ENCODE measurements at regions not wholly inside any gene's neighbourhood (a gene's known extent, or its start where the extent isn't known, plus 50 kb on each side); places are given as distances from the start of the nearest gene placed in this dataset.
"Not testable (repeated sequence)": the region's sequence is repeated elsewhere in the genome, so short reads cannot be mapped to it uniquely, and the experiment has no call there.

DNA sequence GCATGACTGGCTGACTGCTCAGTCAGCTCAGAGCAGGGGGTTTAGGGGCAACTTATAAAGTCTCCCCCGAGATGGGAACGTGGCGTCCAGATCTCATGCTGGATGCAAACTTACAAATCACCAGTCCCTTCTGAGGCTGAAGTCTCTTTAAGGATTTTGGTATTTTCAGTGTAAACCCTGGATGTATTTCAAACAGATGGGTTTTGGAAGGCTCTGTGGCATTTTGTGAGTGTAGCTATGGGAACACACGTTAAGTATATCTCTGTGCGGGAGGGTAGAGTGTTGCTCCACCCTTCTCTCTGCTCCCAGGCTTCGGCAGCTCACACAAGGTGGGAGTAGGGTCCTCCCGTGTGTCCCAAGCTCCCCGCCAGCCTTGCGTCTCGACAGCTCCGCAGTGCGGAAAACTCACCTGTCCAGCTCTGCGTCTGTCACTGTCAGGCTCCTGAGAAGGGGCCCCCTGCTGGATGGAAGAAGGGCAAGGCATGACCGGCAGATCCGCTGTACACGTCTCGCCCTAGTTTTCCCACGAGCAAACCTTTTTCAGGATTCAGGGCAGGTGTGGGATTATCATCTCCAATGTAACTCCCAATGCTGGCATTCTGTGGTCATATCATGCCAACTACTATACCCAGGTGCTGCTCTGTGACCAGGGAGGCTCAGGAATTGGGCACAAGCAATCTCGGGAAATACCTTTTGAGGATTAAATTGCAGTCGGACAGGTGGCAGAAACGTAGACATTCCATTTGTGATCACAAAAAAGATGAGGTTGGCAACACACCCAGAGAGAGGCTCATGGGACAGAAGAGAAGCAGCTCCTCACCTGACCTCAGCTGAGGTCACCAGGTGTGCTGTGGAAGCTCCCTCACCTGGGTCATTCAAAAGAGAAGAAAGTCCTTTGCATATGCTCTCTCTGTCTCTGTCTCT is 313.9 kb upstream of the B3GAT1 start:
- DNase-seq (ENCODE audit: low spot score): peak; percentile 31

DNA sequence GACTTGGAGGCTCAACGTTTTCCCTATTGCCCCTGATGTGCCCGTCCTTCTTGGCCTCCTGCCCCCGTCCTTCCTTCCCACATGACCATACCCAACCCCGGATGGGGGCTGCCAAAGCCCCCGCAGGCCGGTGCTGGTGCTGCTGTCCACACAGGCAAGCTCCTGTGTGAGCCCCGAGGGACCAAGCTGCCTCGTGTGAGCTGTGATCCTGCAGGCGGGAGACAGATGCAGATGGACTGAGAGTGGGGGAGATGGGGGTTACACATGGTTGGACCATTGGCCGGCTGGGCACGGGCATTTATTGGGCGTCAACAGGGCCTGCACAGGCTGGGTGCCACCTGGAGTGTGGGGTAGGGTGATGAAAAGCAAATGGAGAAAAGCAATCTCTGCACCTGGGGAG is 313.2 kb upstream of the B3GAT1 start:
- DNase-seq (ENCODE audit: low spot score): no peak

DNA sequence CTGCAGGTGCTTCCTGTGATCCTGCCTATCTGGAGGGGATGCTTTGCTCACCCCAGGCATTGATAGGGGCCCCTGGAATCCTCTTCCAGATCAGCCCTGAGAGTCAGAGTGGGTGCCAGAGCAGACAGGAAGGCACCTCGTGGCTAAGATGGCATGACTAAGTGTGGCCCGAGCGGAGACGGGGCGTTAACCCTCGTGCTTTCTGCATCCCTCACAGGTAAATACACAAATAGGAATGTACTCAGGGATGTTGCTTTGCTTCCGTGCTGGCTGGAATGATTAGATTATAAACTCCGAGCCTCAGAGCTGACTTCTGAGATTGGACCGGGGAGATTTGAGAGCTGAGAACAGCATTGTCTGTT is 312.7 kb upstream of the B3GAT1 start:
- DNase-seq (ENCODE audit: low spot score): no peak

DNA sequence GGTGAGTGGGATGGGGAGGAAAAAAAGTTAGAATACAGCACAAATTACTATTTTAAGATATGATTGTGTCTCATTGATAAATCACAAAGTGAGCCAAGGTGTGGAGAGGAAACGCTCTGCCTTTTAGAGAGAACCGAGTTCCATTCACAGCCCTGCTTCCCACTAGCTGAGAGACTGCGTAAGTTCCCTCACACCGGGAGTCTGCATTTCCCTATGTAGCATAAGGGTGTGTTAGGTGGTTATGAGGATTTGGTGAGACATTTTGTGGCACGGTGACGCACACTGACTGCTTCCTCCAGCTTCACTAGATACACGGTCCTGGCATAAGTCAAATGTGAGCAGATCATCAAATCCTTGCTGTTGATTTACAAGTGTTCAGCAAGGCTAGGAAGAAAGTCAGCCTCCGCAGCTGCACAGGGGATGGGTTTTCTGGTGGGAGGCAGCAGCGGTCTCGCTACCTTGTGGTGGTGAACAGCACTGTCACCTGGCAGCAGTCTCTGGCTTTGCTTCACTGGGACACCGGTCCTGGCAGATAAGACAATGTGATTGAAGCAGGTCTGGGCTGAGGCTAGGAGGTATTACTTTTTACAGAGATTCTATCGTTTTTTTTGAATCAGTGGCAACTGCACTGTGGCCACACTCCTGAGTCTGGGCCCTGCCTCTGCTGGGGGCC is 312.2 kb upstream of the B3GAT1 start:
- DNase-seq (ENCODE audit: low spot score): no peak

DNA sequence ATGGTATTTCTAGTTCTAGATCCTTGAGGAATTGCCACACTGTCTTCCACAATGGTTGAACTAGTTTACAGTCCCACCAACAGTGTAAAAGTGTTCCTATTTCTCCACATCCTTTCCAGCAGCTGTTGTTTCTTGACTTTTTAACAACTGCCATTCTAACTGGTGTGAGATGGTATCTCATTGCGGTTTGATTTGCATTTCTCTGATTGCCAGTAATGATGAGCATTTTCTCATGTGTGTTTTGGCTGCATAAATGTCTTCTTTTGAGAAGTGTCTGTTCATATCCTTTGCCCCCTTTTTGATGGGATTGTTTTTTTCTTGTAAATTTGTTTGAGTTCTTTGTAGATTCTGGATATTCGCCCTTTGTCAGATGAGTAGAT is 308.6 kb upstream of the B3GAT1 start:
- not testable (repeated sequence) for DNase-seq (ENCODE audit: low spot score)

DNA sequence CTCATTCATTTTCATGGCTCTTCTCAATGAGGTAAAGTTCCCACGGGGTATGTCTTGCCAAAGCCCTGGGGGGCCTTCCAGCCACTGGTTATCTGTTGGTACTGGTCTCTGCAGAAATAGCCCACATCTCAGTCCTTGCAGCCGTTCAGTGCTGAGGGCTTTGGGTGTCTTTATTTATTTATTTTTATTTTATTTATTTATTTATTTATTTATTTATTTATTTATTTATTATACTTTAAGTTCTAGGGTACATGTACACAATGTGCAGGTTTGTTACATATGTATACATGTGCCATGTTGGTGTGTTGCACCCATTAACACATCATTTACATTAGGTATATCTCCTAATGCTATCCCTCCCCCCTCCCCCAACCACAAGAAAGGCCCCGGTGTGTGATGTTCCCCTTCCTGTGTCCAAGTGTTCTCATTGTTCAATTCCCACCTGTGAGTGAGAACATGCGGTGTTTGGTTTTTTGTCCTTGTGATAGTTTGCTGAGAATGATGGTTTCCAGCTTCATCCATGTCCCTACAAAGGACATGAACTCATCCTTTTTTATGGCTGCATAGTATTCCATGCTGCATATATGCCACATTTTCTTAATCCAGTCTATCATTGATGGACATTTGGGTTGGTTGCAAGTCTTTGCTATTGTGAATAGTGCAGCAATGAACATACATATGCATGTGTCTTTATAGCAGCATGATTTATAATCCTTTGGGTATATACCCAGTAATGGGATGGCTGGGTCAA is 308.1 kb upstream of the B3GAT1 start:
- not testable (repeated sequence) for DNase-seq (ENCODE audit: low spot score)

DNA sequence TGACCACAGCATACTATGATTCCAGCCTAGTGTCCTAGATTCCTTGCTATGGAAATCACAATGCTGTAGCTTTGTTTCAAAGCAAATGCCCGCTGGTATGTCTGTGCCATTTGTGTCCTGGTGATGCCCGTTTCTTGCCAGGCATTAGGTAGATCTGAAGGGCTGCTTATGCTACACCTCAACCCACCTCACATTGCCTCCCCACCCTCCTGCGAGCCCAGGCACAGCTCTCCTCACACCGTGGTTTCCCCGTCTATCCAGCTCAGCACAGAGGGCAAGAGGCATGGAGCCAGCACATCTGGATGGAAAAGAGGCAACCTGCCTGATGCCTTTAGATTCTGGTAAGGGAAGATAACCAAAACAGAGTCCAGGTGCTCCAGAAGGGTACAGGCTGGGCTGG is 307.4 kb upstream of the B3GAT1 start:
- no peak for DNase-seq (ENCODE audit: low spot score)

DNA sequence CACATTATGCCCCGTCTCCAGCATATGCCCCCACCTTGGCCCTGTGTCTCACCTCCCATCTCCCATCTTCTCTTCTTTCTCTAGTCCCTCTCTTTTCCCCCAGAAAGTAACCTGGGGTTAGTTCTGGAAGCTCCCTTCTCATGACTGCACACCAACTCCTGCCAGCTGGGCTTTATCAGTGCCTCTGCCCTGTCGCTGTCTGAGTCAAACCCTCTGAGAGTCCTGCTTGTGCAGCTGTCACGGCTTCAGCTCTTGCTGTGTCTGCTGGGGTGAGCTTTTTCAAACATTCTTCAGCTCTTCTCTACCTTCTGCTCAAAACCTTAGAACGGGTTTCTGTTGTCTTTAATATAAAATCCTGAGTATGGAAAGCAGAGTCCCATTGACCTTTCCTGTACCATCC is 304.5 kb upstream of the B3GAT1 start:
- DNase-seq (ENCODE audit: low spot score): no peak

DNA sequence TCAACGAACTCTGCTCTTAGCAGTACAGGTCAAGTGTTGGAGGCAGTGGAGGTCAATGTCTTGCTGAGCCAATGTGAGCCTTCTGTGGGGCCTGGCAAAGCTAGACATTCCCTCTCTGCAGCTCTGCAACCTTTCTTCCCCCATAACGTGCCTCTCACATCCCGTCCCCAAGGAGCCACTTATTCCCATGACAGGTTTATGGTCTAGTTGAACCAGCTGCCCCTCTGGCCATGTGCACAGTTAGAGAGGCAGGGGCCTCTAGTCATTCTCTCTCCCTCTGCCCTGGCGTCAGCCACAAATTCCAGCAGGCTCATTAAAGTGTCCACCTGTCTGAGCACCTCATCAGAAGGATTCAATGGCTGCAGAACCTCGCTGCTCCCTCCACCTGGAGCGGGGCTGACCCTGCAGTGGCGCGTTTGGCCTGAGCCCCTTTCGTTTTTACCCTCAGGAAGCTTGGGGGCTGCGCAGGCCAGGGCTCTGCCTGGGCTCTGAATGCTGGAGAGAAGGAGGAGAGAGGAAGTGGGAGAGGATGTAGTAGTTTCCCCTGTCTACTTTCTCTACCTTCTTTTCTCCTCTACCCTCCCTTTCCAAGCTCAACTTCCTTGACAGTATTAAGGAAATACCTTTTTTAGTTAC is 302.1 kb upstream of the B3GAT1 start:
- no peak for DNase-seq (ENCODE audit: low spot score)

DNA sequence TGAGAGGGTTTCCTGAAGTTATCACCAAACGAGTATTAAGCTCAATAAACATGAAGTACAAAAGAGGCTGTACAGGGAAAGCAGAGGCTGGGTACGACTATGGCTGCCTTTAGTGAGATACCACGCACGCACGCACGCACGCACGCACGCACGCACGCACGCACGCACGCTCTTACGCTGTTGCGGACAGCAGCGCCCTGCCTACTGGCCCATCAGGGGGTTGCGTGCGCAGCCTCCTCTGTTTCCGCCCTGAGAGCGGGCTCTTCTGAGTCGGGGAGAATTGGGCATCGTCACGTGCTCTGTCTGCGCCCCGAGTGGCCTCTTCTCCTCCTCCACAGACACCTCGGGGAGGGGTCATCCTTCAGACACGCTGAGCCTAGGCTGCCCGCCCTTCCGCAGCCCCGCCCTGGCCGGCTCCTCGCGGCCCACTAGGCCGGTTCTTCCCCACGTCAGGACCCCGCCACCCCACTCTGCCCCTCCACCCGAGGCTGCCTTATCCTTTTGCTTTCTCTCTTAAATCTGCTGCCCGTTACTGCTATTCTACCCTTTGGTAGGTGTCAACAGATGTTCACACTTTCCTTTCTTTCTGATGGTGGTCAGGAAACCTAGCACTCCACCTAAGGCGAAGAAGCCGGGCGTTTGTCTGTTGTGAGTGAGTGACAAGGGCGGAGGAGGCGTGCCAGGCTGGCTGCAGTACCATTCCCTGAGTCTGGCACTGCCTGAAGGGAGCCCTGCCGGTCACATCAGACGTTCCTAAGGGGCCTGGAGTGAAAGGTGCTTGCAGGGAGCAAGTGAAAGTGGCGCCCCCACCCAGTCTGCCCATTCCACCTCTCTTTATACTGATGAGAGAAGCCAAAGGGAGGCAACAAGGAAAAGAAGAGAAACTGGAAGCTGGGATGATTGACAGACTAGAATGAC is 300.4 kb upstream of the B3GAT1 start:
- no peak for DNase-seq (ENCODE audit: low spot score)

DNA sequence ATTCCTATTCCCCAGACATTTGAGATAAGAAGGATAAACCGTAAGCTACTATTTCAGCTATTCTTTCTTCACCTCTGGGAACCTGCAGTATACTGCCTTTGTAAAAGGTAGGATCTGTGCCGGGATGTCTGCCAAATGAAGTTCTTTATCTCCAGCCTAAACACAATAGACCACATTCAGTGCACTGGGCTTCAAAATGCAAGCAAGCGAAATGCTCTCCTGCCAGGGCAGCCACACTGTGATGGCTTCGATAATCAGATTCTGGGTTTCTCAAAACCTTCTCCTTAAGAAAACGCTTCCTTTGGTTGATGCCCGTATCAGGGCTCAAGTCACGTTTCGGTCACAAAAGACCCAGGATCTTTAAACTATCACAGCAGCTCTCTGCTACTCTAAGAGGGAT is 299.5 kb upstream of the B3GAT1 start:
- no peak for DNase-seq (ENCODE audit: low spot score)

DNA sequence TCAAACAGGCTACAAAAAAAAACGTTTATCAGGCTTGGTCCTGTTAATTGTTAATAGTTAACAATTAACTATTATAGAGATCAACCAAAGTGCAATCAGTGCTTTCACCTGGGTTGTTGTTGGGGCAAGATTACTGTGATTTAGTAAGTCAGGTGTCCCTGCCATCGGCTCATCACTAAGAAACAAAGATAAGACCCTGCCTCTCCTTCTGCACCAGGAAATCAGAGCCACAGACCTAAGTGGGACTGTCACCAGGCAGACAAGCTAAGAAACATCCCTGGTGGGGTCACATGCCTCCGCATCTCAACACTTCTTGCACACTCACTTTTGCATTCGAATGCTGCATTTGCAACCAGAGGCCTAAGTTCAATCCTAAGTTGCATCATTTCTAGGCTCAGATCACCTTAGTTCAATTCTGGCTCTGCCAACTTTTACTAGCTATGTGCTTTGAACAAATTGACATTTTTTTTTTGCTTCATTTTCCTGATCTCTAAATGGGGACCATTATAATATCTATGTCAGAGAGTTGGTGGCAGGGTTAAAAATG is 298.9 kb upstream of the B3GAT1 start:
- DNase-seq (ENCODE audit: low spot score): no peak

DNA sequence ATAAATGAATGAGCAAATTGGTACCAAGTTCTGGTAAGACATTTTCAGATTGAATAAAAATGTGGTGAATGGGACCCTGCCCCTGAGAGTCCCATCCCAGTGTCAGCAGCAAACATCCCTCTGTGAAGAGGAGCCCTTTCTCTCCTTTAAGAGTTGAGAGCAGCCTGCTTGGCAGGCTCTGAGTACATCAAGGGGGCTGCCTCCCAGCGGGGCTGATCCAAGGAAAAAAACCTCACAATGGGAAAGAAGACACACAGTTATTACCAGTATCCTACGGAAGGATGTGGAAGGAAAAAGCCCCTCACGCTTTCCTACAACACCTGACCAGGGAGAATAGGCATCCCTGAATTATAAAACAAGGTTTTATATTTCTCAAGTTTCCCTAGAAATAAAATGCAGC is 293.8 kb upstream of the B3GAT1 start:
- no peak for DNase-seq (ENCODE audit: low spot score)

DNA sequence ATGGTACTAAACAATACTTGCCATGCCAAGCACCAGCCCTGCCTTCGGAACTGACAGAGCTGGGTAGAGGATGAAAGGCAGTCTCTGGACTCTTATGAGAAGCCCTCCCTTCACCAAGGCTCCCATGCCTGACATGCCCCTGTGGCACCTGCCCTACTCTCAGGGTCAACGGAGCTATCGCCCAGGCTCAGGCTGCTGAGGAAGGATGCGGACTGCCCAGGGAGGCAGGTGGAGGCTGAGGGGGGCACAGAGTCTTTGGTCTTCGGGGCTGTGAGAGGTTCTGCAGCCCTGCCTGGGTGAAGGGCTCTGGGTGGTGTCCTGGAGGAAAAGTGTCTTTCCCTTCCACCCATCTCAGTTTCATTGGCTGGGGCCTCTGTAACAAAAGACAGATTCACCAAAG is 290.8 kb upstream of the B3GAT1 start:
- no peak for DNase-seq (ENCODE audit: low spot score)

DNA sequence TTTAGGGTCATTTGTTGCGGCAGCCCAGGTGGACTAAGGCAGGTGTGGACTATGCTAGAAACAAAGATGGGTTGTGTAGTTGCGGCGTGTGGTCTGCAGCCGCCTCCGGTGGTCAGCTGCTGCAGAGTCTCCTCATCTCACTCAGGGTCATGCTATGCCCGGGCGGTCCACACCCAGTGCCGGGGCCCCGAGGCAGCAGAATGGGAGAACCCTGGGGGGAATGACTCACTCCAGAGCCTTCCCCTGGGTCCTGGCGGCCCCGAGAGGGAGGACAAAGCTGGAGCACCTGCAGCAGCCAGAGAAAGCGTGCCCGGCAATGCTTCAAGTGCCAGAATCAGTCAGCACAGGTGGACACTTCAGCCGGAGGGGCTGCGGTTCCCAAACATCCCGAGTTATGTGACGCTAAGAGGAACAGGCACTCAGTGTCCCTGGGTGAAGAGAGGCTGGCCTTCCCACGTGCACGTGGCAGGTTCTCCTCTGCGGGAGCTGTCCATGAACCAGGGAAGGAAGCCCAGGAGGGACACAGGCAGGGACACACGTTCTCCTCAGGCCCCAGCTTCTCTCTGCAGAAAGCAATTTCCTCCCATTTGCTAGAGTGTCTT is 289.6 kb upstream of the B3GAT1 start:
- no peak for DNase-seq (ENCODE audit: low spot score)

DNA sequence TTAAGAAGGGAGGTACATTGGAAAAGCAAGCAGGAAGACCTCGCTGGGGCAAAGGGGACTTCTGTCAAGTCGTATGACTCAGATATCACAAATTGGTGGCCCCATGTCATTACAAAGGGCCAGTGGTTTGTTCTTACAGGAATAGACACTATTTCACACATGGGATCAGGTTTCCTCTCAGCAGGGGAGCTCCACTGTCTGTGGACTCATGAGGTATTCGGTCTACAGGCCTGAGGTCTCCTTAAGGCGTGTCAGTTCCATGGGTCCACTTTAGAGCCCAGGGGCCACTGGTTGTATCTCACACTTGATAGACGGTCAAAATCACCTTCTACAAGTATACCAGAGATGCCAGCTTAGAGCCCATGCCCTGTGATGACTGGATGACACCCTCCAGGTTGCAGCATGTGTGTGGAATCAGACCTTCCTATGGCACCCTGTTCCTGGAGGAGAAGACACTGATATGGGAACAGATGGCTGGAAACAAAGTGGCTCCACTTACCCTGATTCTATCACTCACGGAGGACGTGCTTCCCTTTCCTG is 288.1 kb upstream of the B3GAT1 start:
- DNase-seq (ENCODE audit: low spot score): no peak

DNA sequence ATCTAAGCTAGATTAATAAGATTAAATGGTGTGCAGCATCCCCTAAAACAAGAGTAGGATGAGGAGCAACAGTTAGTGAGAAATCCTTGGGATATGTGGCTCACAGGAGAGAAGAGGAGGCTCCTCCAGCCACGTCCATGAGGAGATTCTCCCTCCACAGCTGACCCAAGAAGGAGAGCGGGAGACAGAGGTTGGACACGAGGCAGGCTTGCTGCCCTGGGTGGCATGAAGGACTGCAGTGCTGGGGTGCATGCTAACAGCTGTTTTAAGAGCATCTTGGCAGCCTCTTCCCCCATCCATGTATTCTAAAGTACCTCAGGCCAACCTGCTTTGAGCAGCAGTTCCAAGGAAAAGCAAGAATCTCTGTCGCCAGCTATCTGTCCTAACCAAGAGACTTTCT is 284.4 kb upstream of the B3GAT1 start:
- no peak for DNase-seq (ENCODE audit: low spot score)

DNA sequence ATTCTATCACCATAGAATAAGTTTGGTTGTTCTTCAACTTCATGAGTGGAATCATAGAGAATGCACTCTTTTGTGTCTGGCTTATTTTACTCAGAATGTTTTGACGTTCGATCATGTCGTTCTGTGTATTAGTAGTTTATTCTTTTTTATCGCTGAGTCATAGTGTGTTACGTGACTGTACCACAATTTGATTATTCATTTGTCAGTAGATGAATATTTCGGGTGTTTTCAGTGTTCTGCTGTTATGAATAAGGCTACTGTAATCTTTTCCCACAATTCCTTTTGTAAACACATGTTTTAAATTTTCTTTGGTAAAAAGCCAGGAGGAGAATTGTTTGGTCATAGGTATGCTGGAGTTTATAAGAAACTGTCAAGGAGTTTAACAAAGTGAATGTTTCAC is 279.9 kb upstream of the B3GAT1 start:
- DNase-seq (ENCODE audit: low spot score): no peak

DNA sequence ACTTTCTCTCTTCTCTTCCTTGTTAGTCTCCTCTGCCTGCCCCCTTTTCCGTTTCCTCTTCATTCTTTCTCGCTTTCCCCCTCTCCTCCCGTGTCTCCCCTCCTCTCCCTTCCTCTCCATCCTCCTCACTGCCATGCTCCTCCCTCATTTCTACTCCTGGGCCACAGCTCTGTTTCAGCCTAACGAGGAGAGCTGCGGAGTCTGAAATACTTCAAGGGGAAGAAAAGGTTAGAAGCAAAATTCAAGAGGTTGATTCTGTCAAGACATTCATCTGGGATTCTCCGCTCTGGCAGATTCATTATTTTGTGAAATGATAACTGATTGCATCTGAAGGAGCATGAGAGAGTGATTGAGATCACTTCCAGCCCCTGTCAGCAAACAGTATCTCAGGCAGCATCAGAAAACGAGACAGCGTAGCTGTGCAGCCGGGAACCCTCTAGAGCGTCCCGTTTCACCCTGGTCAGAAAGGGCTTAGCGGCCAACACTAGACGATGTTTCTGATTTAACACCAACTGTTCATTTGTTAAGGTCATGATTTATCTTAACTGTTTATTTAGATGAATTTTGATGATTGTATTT is 279.3 kb upstream of the B3GAT1 start:
- no peak for DNase-seq (ENCODE audit: low spot score)

DNA sequence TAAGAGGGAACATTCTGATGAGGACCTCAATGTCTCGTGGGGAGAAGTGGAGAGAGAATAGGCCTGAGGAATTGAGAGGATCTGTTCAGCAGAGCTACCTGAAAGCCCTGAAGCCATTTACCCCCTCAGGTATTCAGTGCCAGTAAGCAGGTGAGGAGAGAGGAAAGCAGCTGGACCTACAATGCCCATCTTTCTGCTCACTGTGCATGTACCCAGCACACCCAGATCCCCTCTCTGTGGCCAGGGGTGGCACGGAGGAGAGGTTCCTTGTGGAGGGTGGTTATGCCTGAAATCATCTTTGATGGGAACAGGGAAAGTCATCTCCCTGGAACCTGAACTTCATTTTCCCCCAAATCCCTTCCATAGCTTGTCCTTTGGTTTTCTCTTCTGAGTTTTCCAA is 277.8 kb upstream of the B3GAT1 start:
- DNase-seq (ENCODE audit: low spot score): no peak
